Neuron (in vitro differentiated cells): ENCODE measurements at regions not wholly inside any gene's neighbourhood (a gene's known extent, or its start where the extent isn't known, plus 50 kb on each side); places are given as distances from the start of the nearest gene placed in this dataset.

Experiments
- H2AFZ ChIP-seq: one replicate; pipeline ENCODE4 v1.6.1; 2013; ENCODE audit warnings: low read depth, mild to moderate bottlenecking, inconsistent platforms, low read length, moderate library complexity
- H3K27me3 ChIP-seq: one replicate; pipeline ENCODE4 v1.6.1; 2013; ENCODE audit warnings: low read length; ENCODE audit not compliant: insufficient read depth
- H3K36me3 ChIP-seq: one replicate; pipeline ENCODE4 v1.6.1; 2013; ENCODE audit warnings: low read length; ENCODE audit not compliant: insufficient read depth
- H3K4me1 ChIP-seq: one replicate; pipeline ENCODE4 v1.6.1; 2013; ENCODE audit warnings: low read length; ENCODE audit not compliant: insufficient read depth
- H3K4me3 ChIP-seq: 2 replicates; pipeline ENCODE4 v1.5.1; 2013; ENCODE audit warnings: mild to moderate bottlenecking, low read length, moderate library complexity
- H3K9me3 ChIP-seq: one replicate; pipeline ENCODE4 v1.6.1; 2013; ENCODE audit warnings: low read length

- no peaks in the 10 kb centered on the region for H3K4me1 ChIP-seq
- H3K36me3 ChIP-seq: no peaks in the 10 kb centered on the region
- no peaks in the 10 kb centered on the region for H3K9me3 ChIP-seq
- no peaks in the 10 kb centered on the region for H3K27me3 ChIP-seq
- no peak overlapping the region for H2AFZ ChIP-seq
- no peak overlapping the region for H3K4me3 ChIP-seq
These were observed 213.3 kb upstream of the PARD3B start for GRCh38 chr2:204331988-204332387.

- no peaks in the 10 kb centered on the region for H3K27me3 ChIP-seq
- H2AFZ ChIP-seq: no peak overlapping the region
- no peak overlapping the region for H3K4me3 ChIP-seq
- H3K36me3 ChIP-seq: no peaks in the 10 kb centered on the region
- H3K9me3 ChIP-seq: no peaks in the 10 kb centered on the region
- no peaks in the 10 kb centered on the region for H3K4me1 ChIP-seq
These were observed 212.6 kb upstream of the PARD3B start for GRCh38 chr2:204332706-204333105.

DNA sequence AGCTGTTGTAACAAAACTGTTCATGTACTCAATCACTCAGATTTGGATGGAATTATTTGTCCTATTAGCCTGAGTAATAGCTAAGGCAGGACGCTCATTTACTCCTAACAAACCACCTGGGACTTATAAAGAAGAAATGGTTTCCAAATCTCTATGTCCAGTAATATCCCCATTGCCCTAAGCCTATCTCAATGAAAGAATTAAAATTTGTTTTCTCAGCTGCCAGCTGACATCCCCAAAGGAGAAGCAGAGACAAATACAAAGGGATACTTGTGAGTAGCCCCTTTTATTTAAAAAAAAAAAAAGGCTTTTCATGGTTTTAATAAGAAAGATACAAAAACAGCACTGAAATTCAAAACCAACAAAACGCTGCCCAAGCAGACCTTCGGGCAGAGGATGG is 211.4 kb upstream of the PARD3B start:
- no peak overlapping the region for H3K4me3 ChIP-seq
- H3K36me3 ChIP-seq: no peaks in the 10 kb centered on the region
- H3K9me3 ChIP-seq: no peaks in the 10 kb centered on the region
- no peaks in the 10 kb centered on the region for H3K27me3 ChIP-seq
- no peaks in the 10 kb centered on the region for H3K4me1 ChIP-seq
- H2AFZ ChIP-seq: no peak overlapping the region

DNA sequence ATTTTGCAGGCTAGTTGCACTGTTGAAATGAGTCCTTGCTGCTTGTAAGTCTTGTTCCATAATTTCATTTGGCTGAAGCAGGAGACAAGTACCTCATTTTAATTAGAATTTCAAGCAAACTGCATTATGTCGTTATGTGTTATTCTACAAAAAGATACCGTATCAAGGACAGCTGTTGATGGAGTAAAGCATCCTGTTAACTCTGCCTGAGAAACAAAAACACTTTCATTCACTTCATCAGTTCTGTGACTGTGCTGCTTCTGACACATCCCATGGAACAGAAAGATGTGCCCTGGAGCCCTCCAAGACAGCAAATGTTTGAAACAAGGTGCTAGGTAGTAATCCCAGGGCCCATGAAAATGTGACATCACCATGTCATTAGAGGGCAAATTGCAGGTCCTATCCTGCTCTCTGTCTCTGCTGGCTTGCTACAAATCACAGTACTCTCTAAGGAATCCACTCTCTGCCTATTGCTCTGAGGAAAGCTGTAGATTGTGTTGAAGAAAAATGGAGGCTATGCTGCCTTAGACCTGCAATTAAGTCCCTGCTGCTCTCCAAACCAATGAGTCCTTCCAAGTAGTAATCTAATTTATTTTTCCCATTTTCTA is 209.7 kb upstream of the PARD3B start:
- Histone ChIP-seq H3K9me3 (no peaks in the 10 kb centered on the region), H3K27me3 (no peaks in the 10 kb centered on the region), H3K4me3 (no peak overlapping the region), H3K4me1 (no peaks in the 10 kb centered on the region), H2AFZ (no peak overlapping the region), H3K36me3 (no peaks in the 10 kb centered on the region)

DNA sequence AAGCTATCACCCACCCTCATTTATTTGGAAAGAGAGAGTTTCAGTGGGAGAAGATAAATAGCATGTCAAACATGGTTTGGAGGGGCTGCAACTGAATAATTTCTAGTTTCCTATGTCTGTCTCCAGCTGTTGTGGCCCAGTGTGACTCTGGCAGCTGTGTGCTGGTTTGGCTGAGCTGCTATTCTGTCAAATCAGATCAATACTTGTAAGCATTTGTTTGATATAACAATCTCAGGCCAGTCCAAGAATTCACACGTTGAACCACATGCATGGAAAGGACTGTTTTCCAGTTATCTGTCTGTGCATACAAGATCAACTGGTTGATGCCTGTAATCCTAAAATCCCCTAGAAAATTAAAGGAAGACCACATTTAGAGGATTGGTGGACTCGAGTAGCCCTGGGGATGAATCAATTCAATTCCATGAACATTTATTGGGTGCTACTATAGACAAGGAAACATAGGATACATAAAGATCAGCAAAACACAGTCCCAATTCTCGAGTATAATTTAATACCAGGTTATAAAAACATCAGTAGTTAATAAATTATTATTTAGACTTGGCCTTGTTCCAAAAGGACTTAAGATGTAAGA is 209.0 kb upstream of the PARD3B start:
- Histone ChIP-seq H3K4me3 (no peak overlapping the region), H2AFZ (no peak overlapping the region), H3K4me1 (no peaks in the 10 kb centered on the region), H3K27me3 (no peaks in the 10 kb centered on the region), H3K9me3 (no peaks in the 10 kb centered on the region), H3K36me3 (no peaks in the 10 kb centered on the region)

- no peaks in the 10 kb centered on the region for H3K9me3 ChIP-seq
- no peak overlapping the region for H3K4me3 ChIP-seq
- H3K4me1 ChIP-seq: no peaks in the 10 kb centered on the region
- H3K27me3 ChIP-seq: no peaks in the 10 kb centered on the region
- H3K36me3 ChIP-seq: no peaks in the 10 kb centered on the region
- H2AFZ ChIP-seq: no peak overlapping the region
These were observed 207.6 kb upstream of the PARD3B start for GRCh38 chr2:204337638-204338037.

GRCh38 chr2:204339212-204339715 is 206.0 kb upstream of the PARD3B start:
- Histone ChIP-seq H3K27me3 (no peaks in the 10 kb centered on the region), H3K9me3 (no peaks in the 10 kb centered on the region), H3K36me3 (no peaks in the 10 kb centered on the region), H3K4me1 (no peaks in the 10 kb centered on the region), H3K4me3 (no peak overlapping the region), H2AFZ (no peak overlapping the region)

DNA sequence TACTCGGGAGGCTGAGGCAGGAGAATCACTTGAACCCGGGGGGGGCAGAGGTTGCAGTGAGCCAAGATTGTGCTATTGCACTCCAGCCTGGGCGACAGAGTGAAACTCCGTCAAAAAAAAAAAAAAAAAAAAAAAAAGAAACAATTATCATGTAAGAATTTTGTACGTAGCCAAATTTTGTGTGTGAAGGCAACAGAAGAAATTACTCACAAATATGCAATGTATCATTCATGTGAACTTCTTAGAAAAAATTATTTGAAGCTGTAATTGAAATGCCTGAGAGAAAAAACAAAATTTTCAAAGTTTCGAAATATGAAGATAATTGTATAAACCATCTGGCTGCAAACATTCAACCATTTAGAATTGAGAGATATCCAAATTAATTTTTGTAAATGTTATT is 204.8 kb upstream of the PARD3B start:
- Histone ChIP-seq H3K4me1 (no peaks in the 10 kb centered on the region), H3K4me3 (no peak overlapping the region), H3K36me3 (no peaks in the 10 kb centered on the region), H2AFZ (no peak overlapping the region), H3K9me3 (no peaks in the 10 kb centered on the region), H3K27me3 (no peaks in the 10 kb centered on the region)

DNA sequence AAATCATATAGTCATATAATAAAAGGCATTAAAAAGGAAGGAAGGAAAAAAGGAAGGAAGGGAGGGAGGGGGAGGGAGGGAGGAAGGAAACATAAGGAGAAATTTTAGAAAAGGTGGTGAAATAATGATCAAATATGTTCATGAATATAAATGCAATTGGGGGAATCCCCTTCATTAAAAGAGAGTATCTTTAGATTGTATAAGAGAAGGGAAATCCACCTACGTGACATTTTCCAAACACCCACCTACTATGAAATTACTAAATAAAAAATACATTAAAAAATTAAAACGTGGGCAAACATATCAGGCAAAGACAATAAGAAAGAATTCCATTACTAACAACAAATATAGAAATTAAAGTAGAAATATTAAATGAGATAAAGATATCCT is 203.4 kb upstream of the PARD3B start:
- H3K36me3 ChIP-seq: no peaks in the 10 kb centered on the region
- H3K27me3 ChIP-seq: no peaks in the 10 kb centered on the region
- no peaks in the 10 kb centered on the region for H3K4me1 ChIP-seq
- H2AFZ ChIP-seq: no peak overlapping the region
- H3K4me3 ChIP-seq: no peak overlapping the region
- H3K9me3 ChIP-seq: no peaks in the 10 kb centered on the region

DNA sequence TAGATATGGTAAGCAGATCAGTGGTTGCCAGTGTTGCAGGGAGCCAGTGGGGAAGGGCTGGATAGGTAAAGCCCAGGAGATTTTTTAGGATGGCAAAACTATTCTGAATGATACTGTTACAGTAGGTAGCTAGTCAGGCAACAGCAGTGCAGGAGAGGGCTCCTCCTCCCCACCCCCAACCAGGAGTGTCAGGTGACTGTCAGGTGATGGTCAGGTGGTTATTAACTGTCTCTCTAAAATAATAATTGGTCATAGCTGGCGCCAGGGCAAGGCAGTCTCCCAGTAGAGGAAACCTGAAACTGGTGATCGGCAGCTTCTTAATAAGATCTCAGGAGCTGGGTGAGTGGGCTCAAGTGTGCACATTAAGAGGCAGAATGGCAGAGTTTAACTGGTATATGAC is 201.6 kb upstream of the PARD3B start:
- Histone ChIP-seq H2AFZ (no peak overlapping the region), H3K4me3 (no peak overlapping the region), H3K9me3 (peaks cover 8% of the 10 kb centered on the region), H3K36me3 (no peaks in the 10 kb centered on the region), H3K27me3 (no peaks in the 10 kb centered on the region), H3K4me1 (no peaks in the 10 kb centered on the region)

GRCh38 chr2:204344119-204344518 is 201.2 kb upstream of the PARD3B start:
- no peak overlapping the region for H3K4me3 ChIP-seq
- peaks cover 10% of the 10 kb centered on the region for H3K9me3 ChIP-seq
- no peaks in the 10 kb centered on the region for H3K27me3 ChIP-seq
- H2AFZ ChIP-seq: no peak overlapping the region
- H3K4me1 ChIP-seq: no peaks in the 10 kb centered on the region
- H3K36me3 ChIP-seq: no peaks in the 10 kb centered on the region

DNA sequence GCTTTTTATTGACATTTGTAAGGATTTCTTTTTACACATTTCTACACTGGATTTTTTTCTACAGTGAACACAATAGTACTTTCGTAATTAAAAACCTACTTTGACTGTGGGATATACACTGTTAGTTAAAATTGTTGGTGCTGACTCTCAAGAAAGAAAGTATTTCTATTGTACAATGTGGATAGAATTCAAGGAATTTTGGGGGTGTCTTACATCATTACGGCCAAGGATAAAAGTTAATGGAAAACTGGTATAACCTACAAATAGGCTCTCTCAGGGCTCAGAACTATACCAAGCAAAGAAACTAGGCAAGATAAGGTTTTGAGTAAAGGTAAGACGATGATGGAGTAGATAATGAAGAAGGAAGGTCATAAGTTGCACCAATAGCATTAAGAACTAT is 198.4 kb upstream of the PARD3B start:
- Histone ChIP-seq H3K4me1 (no peaks in the 10 kb centered on the region), H3K36me3 (no peaks in the 10 kb centered on the region), H3K27me3 (no peaks in the 10 kb centered on the region), H3K4me3 (no peak overlapping the region), H3K9me3 (peaks cover 10% of the 10 kb centered on the region), H2AFZ (no peak overlapping the region)

GRCh38 chr2:204353823-204354222 is 191.5 kb upstream of the PARD3B start:
- H3K27me3 ChIP-seq: no peaks in the 10 kb centered on the region
- H2AFZ ChIP-seq: no peak overlapping the region
- no peak overlapping the region for H3K4me3 ChIP-seq
- H3K9me3 ChIP-seq: peaks cover under 1% of the 10 kb centered on the region
- H3K4me1 ChIP-seq: no peaks in the 10 kb centered on the region
- no peaks in the 10 kb centered on the region for H3K36me3 ChIP-seq

DNA sequence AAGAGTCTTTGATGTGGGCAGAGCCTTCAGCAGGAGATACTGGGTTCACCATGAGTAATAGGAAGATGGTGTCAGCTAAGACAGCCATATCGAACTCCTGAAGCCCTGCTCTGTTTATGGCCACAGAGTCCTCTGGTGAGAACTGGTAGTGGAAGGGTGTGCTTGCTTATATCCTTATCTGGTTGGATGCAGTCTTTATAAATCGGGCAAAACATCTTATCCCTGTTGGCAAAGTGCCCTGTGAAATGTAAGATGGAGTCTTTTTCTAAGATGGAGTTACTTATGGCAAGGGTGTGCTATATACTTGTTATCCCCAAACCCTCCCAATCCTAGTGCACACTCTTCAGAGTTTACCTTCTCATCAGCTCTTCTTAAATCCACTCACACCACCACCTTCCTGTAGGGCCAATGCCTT is 190.8 kb upstream of the PARD3B start:
- H3K9me3 ChIP-seq: no peaks in the 10 kb centered on the region
- no peak overlapping the region for H3K4me3 ChIP-seq
- no peaks in the 10 kb centered on the region for H3K4me1 ChIP-seq
- no peaks in the 10 kb centered on the region for H3K36me3 ChIP-seq
- no peak overlapping the region for H2AFZ ChIP-seq
- H3K27me3 ChIP-seq: no peaks in the 10 kb centered on the region
